ENCODE measurements at regions not wholly inside any gene's neighbourhood (a gene's known extent, or its start where the extent isn't known, plus 50 kb on each side); places are given as distances from the start of the nearest gene placed in this dataset.

GRCh38 chr2:145927131-145927950, 1407.4 kb upstream of the ZEB2 start:
- TF ChIP-seq CTCF (IDR thresholded peaks at IDR 0.05) (no peak), POLR2A (IDR thresholded peaks at IDR 0.05) (no peak)

All from Peyer's patch (tissue), 4 donors.